ENCODE measurements at regions not wholly inside any gene's neighbourhood (a gene's known extent, or its start where the extent isn't known, plus 50 kb on each side); places are given as distances from the start of the nearest gene placed in this dataset.

DNA sequence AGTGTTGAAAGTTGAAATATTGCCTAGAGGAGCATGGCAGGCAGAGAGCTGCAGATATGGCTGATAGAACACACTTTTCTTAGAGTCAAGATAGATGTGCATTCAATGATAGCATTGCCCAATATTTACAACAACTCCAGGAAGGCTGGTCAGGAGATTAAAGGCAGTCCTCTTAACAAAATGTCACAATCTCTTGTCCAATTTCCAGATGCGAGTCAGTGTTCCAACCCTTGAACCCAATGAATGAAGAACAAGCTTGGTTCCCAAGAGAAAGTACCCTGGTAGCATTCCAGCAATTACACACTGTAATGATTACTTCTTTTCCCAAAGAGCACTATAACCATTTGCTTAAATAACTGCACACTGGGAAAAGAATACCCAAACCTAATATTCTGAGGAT lies 839.4 kb upstream of the VRK2 start:
- Mint-ChIP-seq H3K9me3 (ENCODE audit: low read depth, unreplicated experiment) (peaks cover 4% of the 10 kb centered on the region), H3K27ac (ENCODE audit: unreplicated experiment) (no peak overlapping the region), H3K4me1 (ENCODE audit: low read depth, unreplicated experiment) (no peaks in the 10 kb centered on the region), H3K36me3 (ENCODE audit: insufficient read depth, unreplicated experiment) (no peaks in the 10 kb centered on the region), H3K4me3 (ENCODE audit: low read depth, unreplicated experiment) (no peak overlapping the region), H3K27me3 (ENCODE audit: unreplicated experiment) (no peaks in the 10 kb centered on the region)
- no peak for TF ChIP-seq CTCF (IDR thresholded peaks at IDR 0.05; ENCODE audit: unreplicated experiment)
- DNase-seq = no peak
- no TSS peak for BruUV-seq (replicated peaks)
- intact Hi-C loops (cut with micrococcal nuclease; ENCODE audit: unreplicated experiment) = loop anchor here (10.0 kb wide), 1 partner anchor 288 kb away; no protein-coding TSS in a partner anchor
- CTCF ChIA-PET = no interaction called here

GRCh38 chr2:57209799-57210198 lies 836.8 kb upstream of the VRK2 start:
- Mint-ChIP-seq H3K9me3 (ENCODE audit: low read depth, unreplicated experiment) (peaks cover 6% of the 10 kb centered on the region), H3K27me3 (ENCODE audit: unreplicated experiment) (no peaks in the 10 kb centered on the region), H3K27ac (ENCODE audit: unreplicated experiment) (no peak overlapping the region), H3K4me3 (ENCODE audit: low read depth, unreplicated experiment) (no peak overlapping the region), H3K4me1 (ENCODE audit: low read depth, unreplicated experiment) (no peaks in the 10 kb centered on the region), H3K36me3 (ENCODE audit: insufficient read depth, unreplicated experiment) (no peaks in the 10 kb centered on the region)
- TF ChIP-seq CTCF (IDR thresholded peaks at IDR 0.05; ENCODE audit: unreplicated experiment) = no peak
- no peak for DNase-seq
- BruUV-seq (replicated peaks) = no TSS peak
- intact Hi-C loops (cut with micrococcal nuclease; ENCODE audit: unreplicated experiment) = loop anchor here (10.0 kb wide), 1 partner anchor 285 kb away; no protein-coding TSS in a partner anchor
- CTCF ChIA-PET = no interaction called here

GRCh38 chr2:57210855-57211254 lies 835.8 kb upstream of the VRK2 start:
- CTCF ChIA-PET = no interaction called here
- intact Hi-C loops (cut with micrococcal nuclease; ENCODE audit: unreplicated experiment) = no loop called here
- H3K4me3 Mint-ChIP-seq (ENCODE audit: low read depth, unreplicated experiment) = no peak overlapping the region
- BruUV-seq (replicated peaks) = no TSS peak
- peaks cover 6% of the 10 kb centered on the region for H3K9me3 Mint-ChIP-seq (ENCODE audit: low read depth, unreplicated experiment)
- H3K4me1 Mint-ChIP-seq (ENCODE audit: low read depth, unreplicated experiment) = no peaks in the 10 kb centered on the region
- DNase-seq = no peak
- no peaks in the 10 kb centered on the region for H3K27me3 Mint-ChIP-seq (ENCODE audit: unreplicated experiment)
- no peak overlapping the region for H3K27ac Mint-ChIP-seq (ENCODE audit: unreplicated experiment)
- H3K36me3 Mint-ChIP-seq (ENCODE audit: insufficient read depth, unreplicated experiment) = no peaks in the 10 kb centered on the region
- TF ChIP-seq CTCF (IDR thresholded peaks at IDR 0.05; ENCODE audit: unreplicated experiment) = no peak

- BruUV-seq (replicated peaks) = no TSS peak
- no peaks in the 10 kb centered on the region for H3K4me1 Mint-ChIP-seq (ENCODE audit: low read depth, unreplicated experiment)
- H3K9me3 Mint-ChIP-seq (ENCODE audit: low read depth, unreplicated experiment) = peaks cover 12% of the 10 kb centered on the region
- intact Hi-C loops (cut with micrococcal nuclease; ENCODE audit: unreplicated experiment) = no loop called here
- H3K27ac Mint-ChIP-seq (ENCODE audit: unreplicated experiment) = no peak overlapping the region
- no peaks in the 10 kb centered on the region for H3K27me3 Mint-ChIP-seq (ENCODE audit: unreplicated experiment)
- TF ChIP-seq CTCF (IDR thresholded peaks at IDR 0.05; ENCODE audit: unreplicated experiment) = no peak
- CTCF ChIA-PET = no interaction called here
- H3K4me3 Mint-ChIP-seq (ENCODE audit: low read depth, unreplicated experiment) = no peak overlapping the region
- no peaks in the 10 kb centered on the region for H3K36me3 Mint-ChIP-seq (ENCODE audit: insufficient read depth, unreplicated experiment)
- no peak for DNase-seq
Observed at GRCh38 chr2:57217013-57217412, 829.6 kb upstream of the VRK2 start.

Measured in Calu3 (cell line).